WERI-Rb-1 (cell line): ENCODE measurements at regions not wholly inside any gene's neighbourhood (a gene's known extent, or its start where the extent isn't known, plus 50 kb on each side); places are given as distances from the start of the nearest gene placed in this dataset.
"Not testable (repeated sequence)": the region's sequence is repeated elsewhere in the genome, so short reads cannot be mapped to it uniquely, and the experiment has no call there.

Source experiments
- DNase-seq: peaks from one replicate; pipeline ENCODE4 v3.0.0-alpha.2; 2020
- H3K27ac ChIP-seq: fragments of 250-450 bp; sonication (Bioruptor Pico); 2 replicates; pipeline ENCODE4 v1.5.1; 2020; ENCODE audit warnings: mild to moderate bottlenecking, moderate library complexity
- H3K27me3 ChIP-seq: fragments of 250-450 bp; sonication (Bioruptor Pico); 2 replicates; pipeline ENCODE4 v1.5.1; 2021; ENCODE audit warnings: mild to moderate bottlenecking, low read depth, moderate library complexity; ENCODE audit not compliant: insufficient read depth, severe bottlenecking
- H3K36me3 ChIP-seq: fragments of 250-450 bp; sonication (Bioruptor Pico); 2 replicates; pipeline ENCODE4 v1.5.1; 2020; ENCODE audit warnings: mild to moderate bottlenecking, moderate library complexity
- H3K4me3 ChIP-seq: 2 replicates; pipeline ENCODE4 v1.5.1; 2011; ENCODE audit warnings: low read depth, mild to moderate bottlenecking, control low read depth, low read length
- H3K9me3 ChIP-seq: fragments of 250-450 bp; sonication (Bioruptor Pico); 2 replicates; pipeline ENCODE4 v1.5.1; 2021; ENCODE audit warnings: mild to moderate bottlenecking, moderate library complexity; ENCODE audit not compliant: severe bottlenecking
- CTCF ChIP-seq: IDR thresholded peaks from 2 replicates; pipeline ENCODE4 v1.5.1; 2011; ENCODE audit warnings: low read depth, mild to moderate bottlenecking, control low read depth, inconsistent platforms, low read length

GRCh38 chr5:166786889-166787288 lies 1504.6 kb upstream of the WWC1 start:
- no peak overlapping the region for H3K4me3 ChIP-seq
- no peak overlapping the region for H3K27ac ChIP-seq
- no peaks in the 10 kb centered on the region for H3K27me3 ChIP-seq
- H3K36me3 ChIP-seq = no peaks in the 10 kb centered on the region
- DNase-seq = no peak
- H3K9me3 ChIP-seq = peaks cover 3% of the 10 kb centered on the region
- no peak for TF ChIP-seq CTCF

- DNase-seq = no peak
- no peak for TF ChIP-seq CTCF
- Histone ChIP-seq H3K9me3 (peaks cover 3% of the 10 kb centered on the region), H3K27me3 (no peaks in the 10 kb centered on the region), H3K36me3 (no peaks in the 10 kb centered on the region), H3K27ac (no peak overlapping the region), H3K4me3 (no peak overlapping the region)
Measured at GRCh38 chr5:166788050-166788449, 1503.4 kb upstream of the WWC1 start.

DNA sequence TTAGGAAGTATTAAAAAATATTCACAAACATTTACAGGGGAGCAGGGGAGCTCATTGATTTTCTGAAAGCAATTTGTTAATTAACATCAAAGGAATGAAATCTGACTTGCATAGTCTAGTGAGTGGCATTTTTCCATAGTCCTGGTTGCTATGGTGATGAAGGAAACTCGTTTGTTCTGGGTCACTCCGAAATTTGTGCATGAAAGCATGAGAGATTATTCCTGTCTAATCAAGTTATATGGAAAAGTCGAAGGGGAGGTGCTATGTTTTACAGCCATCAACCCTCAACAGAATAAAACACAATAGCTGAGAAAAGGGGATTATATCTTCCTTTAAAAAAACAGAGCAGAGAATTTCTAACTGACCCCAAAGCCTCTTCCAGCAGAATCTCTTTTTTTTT lies 1495.7 kb upstream of the WWC1 start:
- H3K9me3 ChIP-seq = no peaks in the 10 kb centered on the region

DNA sequence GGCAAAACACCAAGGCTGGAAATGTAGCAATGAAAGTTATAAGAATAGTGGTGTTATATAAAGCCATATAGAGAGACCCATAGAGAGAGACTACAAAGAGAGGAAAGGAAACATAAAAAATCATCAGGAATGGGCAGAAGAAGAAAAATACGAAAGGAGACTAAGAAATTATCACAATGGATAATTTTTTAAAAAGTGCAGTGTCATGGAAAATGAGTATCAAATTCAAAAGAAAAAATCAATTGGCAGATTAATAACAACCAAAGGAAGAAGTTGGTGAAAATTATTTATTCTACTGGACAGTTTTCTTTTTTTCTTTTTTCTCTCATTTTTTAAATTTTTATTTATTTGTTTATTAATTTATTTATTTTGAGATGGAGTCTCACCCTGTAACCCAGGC lies 1488.4 kb upstream of the WWC1 start:
- Histone ChIP-seq H3K4me3 (no peak overlapping the region), H3K9me3 (no peaks in the 10 kb centered on the region), H3K27me3 (no peaks in the 10 kb centered on the region), H3K36me3 (no peaks in the 10 kb centered on the region), H3K27ac (no peak overlapping the region)
- TF ChIP-seq CTCF = no peak
- no peak for DNase-seq

More for the DNA sequence above, 1495.7 kb upstream of the WWC1 start:
- no peaks in the 10 kb centered on the region for H3K36me3 ChIP-seq
- H3K27ac ChIP-seq = no peak overlapping the region
- no peak for TF ChIP-seq CTCF
- DNase-seq = no peak
- no peaks in the 10 kb centered on the region for H3K27me3 ChIP-seq
- H3K4me3 ChIP-seq = no peak overlapping the region

GRCh38 chr5:166804223-166804622 lies 1487.2 kb upstream of the WWC1 start:
- H3K36me3 ChIP-seq, H3K9me3 ChIP-seq, H3K4me3 ChIP-seq, DNase-seq, H3K27me3 ChIP-seq, H3K27ac ChIP-seq: not testable (repeated sequence)

DNA sequence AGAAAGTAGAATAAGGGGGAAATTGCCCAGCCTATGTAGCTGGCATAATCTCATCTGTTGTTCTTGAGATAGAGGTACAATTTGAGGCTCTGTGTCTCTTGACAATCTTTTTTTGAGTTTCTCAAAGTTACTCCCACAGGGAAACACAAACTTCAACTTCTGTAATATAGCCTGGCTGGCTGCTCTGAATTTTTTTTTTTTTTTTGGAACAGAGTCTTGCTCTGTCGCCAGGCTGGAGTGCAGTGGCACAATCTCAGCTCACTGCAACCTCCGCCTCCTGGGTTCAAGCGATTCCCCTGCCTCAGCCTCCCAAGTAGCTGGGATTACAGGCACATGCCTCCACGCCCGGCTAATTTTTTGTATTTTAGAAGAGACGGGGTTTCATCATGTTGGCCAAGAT lies 1486.8 kb upstream of the WWC1 start:
- H3K27ac ChIP-seq, DNase-seq, H3K9me3 ChIP-seq, H3K36me3 ChIP-seq, H3K4me3 ChIP-seq, H3K27me3 ChIP-seq: not testable (repeated sequence)

DNA sequence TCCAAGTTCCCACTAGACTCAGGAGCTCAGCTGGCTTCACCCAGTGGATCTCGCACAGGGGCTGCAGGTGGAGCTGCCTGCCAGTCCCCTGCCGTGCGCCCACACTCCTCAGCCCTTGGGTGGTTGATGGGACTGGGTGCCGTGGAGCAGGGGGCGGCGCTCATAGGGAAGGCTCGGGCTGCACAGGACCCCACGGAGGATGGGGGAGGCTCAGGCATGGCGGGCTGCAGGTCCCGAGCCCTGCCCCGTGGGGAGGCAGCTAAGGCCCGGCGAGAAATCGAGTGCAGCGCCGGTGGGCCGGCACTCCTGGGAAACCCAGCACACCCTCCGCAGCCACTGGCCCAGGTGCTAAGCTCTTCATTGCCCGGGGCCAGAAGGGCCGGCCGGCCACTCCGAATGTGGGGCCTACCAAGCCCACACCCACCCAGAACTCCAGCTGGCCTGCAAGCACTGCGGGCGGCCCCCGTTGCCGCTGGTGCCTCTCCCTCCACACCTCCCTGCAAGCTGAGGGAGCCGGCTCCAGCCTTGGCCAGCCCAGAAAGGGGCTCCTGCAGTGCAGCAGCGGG lies 1481.3 kb upstream of the WWC1 start:
- H3K36me3 ChIP-seq, H3K9me3 ChIP-seq, H3K4me3 ChIP-seq, H3K27ac ChIP-seq, H3K27me3 ChIP-seq, DNase-seq: not testable (repeated sequence)
